Naive thymus-derived CD4-positive, alpha-beta T cell (primary cell): ENCODE measurements at regions not wholly inside any gene's neighbourhood (a gene's known extent, or its start where the extent isn't known, plus 50 kb on each side); places are given as distances from the start of the nearest gene placed in this dataset.

Source experiments
- ATAC-seq: fragments of 150-1000 bp; cut with Tn5 transposase; 2 replicates; pipeline ENCODE4 v1.10.0; 2021; ENCODE audit warnings: mild to moderate bottlenecking, moderate library complexity
- CTCF ChIA-PET: fragments of 350-600 bp; sonication (Branson Sonifier 250); formaldehyde crosslinking; loops from one replicate; lab custom pipeline; 2021; ENCODE audit warnings: antibody characterized with exemption; lab: Charles Lee
- POLR2A ChIA-PET: fragments of 350-600 bp; sonication (Branson Sonifier 250); formaldehyde crosslinking; loops from one replicate; lab custom pipeline; 2021; ENCODE audit warnings: antibody characterized with exemption, inconsistent platforms; lab: Charles Lee
- DNase-seq, 9 donors: peaks; one replicate each; pipeline versions ENCODE4 v3.0.0 to v3.0.0-alpha.2; 2020 to 2022; ENCODE audit warnings: mixed read lengths in 1 of 9
- H3K27ac ChIP-seq: one replicate; pipeline ENCODE4 v1.7.0; 2013; ENCODE audit warnings: mild to moderate bottlenecking, low read depth, low read length, moderate library complexity
- H3K27me3 ChIP-seq, 2 donors: one replicate each; pipeline ENCODE4 v1.7.0; 2013; ENCODE audit warnings: low read length in 2 of 2, mild to moderate bottlenecking in 2 of 2, moderate library complexity in 2 of 2; ENCODE audit not compliant: control insufficient read depth in 2 of 2, insufficient read depth in 2 of 2
- H3K36me3 ChIP-seq, 3 experiments: 1 replicate in 2 of 3; 2 replicates in 1 of 3; pipeline ENCODE4 v1.7.0; 2013; ENCODE audit warnings: low read length in 3 of 3, mild to moderate bottlenecking in 3 of 3, moderate library complexity in 1 of 3; ENCODE audit not compliant: insufficient read depth in 3 of 3, control insufficient read depth in 2 of 3
- H3K4me1 ChIP-seq, 2 donors: one replicate each; pipeline ENCODE4 v1.7.0; 2013; ENCODE audit warnings: low read length in 2 of 2, mild to moderate bottlenecking in 2 of 2, moderate library complexity in 1 of 2; ENCODE audit not compliant: control insufficient read depth in 2 of 2, insufficient read depth in 2 of 2
- H3K4me3 ChIP-seq: 2 replicates; pipeline ENCODE4 v1.7.0; 2013; ENCODE audit warnings: mild to moderate bottlenecking, low read length
- H3K9me3 ChIP-seq, 3 experiments: 1 replicate in 2 of 3; 2 replicates in 1 of 3; pipeline ENCODE4 v1.7.0; 2013; ENCODE audit warnings: low read length in 3 of 3; ENCODE audit not compliant: control insufficient read depth in 2 of 3
- H3K27ac Mint-ChIP-seq, 9 donors: one replicate each; pipeline ENCODE4 v1.8.0; 2020 to 2022; ENCODE audit warnings: mixed read lengths in 9 of 9, mild to moderate bottlenecking in 8 of 9, moderate library complexity in 5 of 9, inconsistent platforms in 2 of 9
- H3K27me3 Mint-ChIP-seq, 5 donors: one replicate each; pipeline ENCODE4 v1.8.0; 2021 to 2022; ENCODE audit warnings: mixed read lengths in 5 of 5, mild to moderate bottlenecking in 1 of 5
- H3K36me3 Mint-ChIP-seq, 5 donors: one replicate each; pipeline ENCODE4 v1.8.0; 2020 to 2022; ENCODE audit warnings: mixed read lengths in 5 of 5, mild to moderate bottlenecking in 3 of 5, inconsistent platforms in 1 of 5
- H3K4me1 Mint-ChIP-seq, 7 donors: one replicate each; pipeline ENCODE4 v1.8.0; 2020 to 2022; ENCODE audit warnings: mixed read lengths in 7 of 7, mild to moderate bottlenecking in 3 of 7, inconsistent platforms in 1 of 7
- H3K4me3 Mint-ChIP-seq, 10 donors: one replicate each; pipeline ENCODE4 v1.8.0; 2020 to 2022; ENCODE audit warnings: mild to moderate bottlenecking in 10 of 10, mixed read lengths in 10 of 10, moderate library complexity in 6 of 10, inconsistent platforms in 2 of 10
- H3K9me3 Mint-ChIP-seq, 11 donors: one replicate each; pipeline ENCODE4 v1.8.0; 2020 to 2022; ENCODE audit warnings: mixed read lengths in 11 of 11, mild to moderate bottlenecking in 4 of 11, inconsistent platforms in 1 of 11, moderate library complexity in 1 of 11
- intact Hi-C, 2 donors: fragments of 100-400 bp; cut with micrococcal nuclease; formaldehyde crosslinking; loops; one replicate each; pipeline ENCODE4 v1.15.1; 2023

DNA sequence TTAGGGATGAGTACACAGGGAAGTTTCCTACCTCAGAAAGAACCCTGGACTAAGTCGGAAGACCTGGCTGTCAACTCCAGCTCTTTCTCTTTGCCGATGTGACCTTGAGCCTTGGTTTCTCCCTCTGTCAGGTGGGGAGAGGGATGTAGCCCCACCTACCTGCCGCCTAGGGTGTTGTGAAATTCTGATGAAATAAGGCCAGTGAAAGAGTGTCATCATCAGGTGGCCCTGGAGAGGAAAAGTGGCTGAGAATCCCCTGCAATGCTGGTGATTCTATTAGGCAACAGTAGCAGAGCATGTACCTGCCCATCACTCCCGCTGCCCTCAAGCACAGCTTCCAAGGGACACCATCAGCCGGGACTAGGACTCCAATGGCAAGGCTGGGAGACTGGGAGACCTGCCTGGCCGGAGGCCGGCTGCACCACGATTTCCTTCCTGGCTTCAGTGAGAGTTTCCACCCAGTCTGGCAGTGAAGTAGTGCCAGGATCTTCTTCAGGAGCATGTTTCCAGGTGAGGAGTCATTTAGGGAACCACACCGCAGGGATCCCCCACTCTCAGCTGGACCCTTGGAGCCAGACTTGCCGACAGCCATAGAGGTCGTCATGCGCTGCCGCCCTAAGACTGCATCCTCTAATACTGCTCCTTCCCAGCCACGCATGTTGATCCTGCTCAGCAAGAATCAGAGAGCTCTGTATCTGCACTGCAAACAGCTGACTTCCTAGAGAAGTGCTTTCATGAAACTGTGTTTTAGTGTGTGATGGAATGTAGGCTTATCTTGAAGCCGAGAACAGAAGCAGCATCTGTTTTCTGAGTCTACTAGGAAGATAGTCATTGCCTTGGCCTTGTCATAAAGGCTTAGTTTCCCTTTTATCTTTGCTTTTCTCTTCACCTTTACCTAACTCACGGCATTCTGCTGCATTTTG is 88.0 kb upstream of the F3 start:
- Mint-ChIP-seq H3K4me3 (no peak overlapping the region), H3K36me3 (peaks cover 0 to 3% (median 0%) of the 10 kb centered on the region in 5 donors), H3K27ac (no peak overlapping the region), H3K9me3 (peaks cover 0 to 2% (median 0%) of the 10 kb centered on the region in 11 donors), H3K4me1 (no peaks in the 10 kb centered on the region), H3K27me3 (peaks cover 0 to 29% (median 19%) of the 10 kb centered on the region in 5 donors)
- ATAC-seq: no peak
- Histone ChIP-seq H3K4me3 (no peak overlapping the region), H3K36me3 (no peaks in the 10 kb centered on the region), H3K4me1 (no peaks in the 10 kb centered on the region), H3K27ac (no peak overlapping the region), H3K27me3 (no peaks in the 10 kb centered on the region), H3K9me3 (no peaks in the 10 kb centered on the region)
- ChIA-PET POLR2A (no interaction called here), CTCF (no interaction called here)
- DNase-seq: no peak
- intact Hi-C loops: no loop called here

DNA sequence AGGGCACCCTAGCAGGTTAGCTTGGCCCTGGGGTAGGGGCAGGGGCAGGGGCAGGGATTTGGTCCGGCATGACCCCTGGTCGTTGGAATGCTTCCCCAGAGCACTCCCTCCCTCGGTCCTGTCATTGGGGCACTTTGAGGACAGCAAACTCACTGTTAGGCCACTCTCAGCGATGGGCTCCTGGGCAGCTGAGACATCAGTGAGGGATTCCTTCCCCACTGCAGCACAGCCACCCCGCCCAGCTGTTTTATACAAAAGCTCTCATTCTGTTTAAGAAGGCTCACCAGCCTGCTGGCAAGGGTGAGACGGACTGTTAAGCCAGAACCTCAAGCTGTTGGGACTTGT is 86.9 kb upstream of the F3 start:
- Histone ChIP-seq H3K4me3 (no peak overlapping the region), H3K36me3 (no peaks in the 10 kb centered on the region), H3K27me3 (no peaks in the 10 kb centered on the region), H3K4me1 (no peaks in the 10 kb centered on the region), H3K9me3 (no peaks in the 10 kb centered on the region), H3K27ac (no peak overlapping the region)
- Mint-ChIP-seq H3K4me1 (no peaks in the 10 kb centered on the region), H3K27ac (no peak overlapping the region), H3K36me3 (peaks cover 0 to 3% (median 0%) of the 10 kb centered on the region in 5 donors), H3K27me3 (peaks cover 0 to 29% (median 16%) of the 10 kb centered on the region in 5 donors), H3K4me3 (no peak overlapping the region), H3K9me3 (peaks cover 0 to 2% (median 0%) of the 10 kb centered on the region in 11 donors)
- ATAC-seq (no peak), DNase-seq (no peak)
- ChIA-PET CTCF (no interaction called here), POLR2A (no interaction called here)
- intact Hi-C loops: no loop called here

DNA sequence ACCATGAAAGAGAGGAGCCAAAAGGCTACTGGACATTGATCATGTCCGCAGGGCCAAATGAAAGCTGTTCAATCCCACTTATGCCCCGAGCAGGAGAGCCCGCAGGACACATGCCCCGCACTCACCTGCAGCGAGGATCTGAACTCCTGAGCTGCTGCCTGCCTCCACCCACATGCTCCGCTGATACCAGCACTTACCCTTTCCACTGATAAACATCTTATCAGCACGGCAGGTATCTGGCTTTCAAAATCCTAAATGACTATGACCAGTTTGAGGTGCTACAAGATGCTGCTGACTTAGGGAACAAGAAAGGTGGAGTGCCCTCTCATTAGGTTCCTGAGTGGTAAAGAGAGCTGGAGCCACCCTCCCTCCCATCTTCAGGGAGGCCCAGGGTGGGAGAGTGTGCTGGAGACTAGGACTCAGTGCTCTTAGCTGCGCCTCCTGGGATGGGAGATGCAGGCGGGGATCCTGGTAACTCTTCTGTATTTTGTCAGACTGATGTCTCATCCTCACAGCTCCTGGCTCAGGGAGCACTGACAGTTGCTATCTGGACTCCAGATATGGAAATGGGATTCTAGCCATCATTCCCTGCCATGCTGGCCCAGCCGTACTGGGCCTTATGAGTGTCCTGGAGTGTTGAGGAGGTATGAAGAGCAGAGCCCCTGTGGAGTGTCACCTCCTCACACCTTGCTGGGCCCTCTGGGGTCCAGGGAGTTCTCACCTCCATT is 86.4 kb upstream of the F3 start:
- POLR2A ChIA-PET: no interaction called here
- CTCF ChIA-PET: no interaction called here

DNA sequence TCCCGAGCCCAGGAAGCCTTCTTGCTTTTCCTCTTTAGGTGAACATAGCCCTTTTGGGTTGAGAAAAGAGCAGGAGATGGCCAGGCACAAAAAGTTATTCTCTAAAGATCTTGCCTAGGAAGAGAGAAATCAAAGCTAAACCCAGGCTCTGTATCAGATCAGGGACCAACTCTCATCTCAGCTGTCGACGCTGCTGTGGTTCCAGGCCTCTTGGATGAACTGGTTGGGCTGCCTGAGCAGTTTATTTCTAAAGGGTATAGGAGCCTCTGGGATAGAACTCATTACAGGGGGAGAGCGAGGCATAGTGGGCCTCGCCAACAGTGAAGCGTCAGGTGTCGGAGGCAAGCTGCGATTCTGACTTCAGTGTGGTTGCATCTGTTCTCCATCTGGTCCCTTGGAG is 82.6 kb upstream of the F3 start:
- ChIA-PET CTCF (no interaction called here), POLR2A (no interaction called here)
- ATAC-seq (no peak), DNase-seq (no peak)
- Mint-ChIP-seq H3K4me3 (no peak overlapping the region), H3K4me1 (no peaks in the 10 kb centered on the region), H3K9me3 (peaks cover 0 to 3% (median 0%) of the 10 kb centered on the region in 11 donors), H3K27me3 (peaks cover 0 to 16% (median 3%) of the 10 kb centered on the region in 5 donors), H3K36me3 (no peaks in the 10 kb centered on the region), H3K27ac (no peak overlapping the region)
- intact Hi-C loops: no loop called here
- Histone ChIP-seq H3K36me3 (no peaks in the 10 kb centered on the region), H3K27ac (no peak overlapping the region), H3K4me1 (no peaks in the 10 kb centered on the region), H3K4me3 (no peak overlapping the region), H3K27me3 (no peaks in the 10 kb centered on the region), H3K9me3 (no peaks in the 10 kb centered on the region)

More for the DNA sequence above, 86.4 kb upstream of the F3 start:
- DNase-seq (no peak), ATAC-seq (no peak)
- Histone ChIP-seq H3K36me3 (no peaks in the 10 kb centered on the region), H3K4me3 (no peak overlapping the region), H3K27me3 (no peaks in the 10 kb centered on the region), H3K27ac (no peak overlapping the region), H3K9me3 (no peaks in the 10 kb centered on the region), H3K4me1 (no peaks in the 10 kb centered on the region)
- peaks cover 0 to 26% (median 13%) of the 10 kb centered on the region in 5 donors for H3K27me3 Mint-ChIP-seq
- intact Hi-C loops: no loop called here
- no peak overlapping the region for H3K4me3 Mint-ChIP-seq
- H3K27ac Mint-ChIP-seq: no peak overlapping the region
- peaks cover 0 to 1% (median 0%) of the 10 kb centered on the region in 11 donors for H3K9me3 Mint-ChIP-seq
- H3K4me1 Mint-ChIP-seq: no peaks in the 10 kb centered on the region
- peaks cover 0 to 1% (median 0%) of the 10 kb centered on the region in 5 donors for H3K36me3 Mint-ChIP-seq

DNA sequence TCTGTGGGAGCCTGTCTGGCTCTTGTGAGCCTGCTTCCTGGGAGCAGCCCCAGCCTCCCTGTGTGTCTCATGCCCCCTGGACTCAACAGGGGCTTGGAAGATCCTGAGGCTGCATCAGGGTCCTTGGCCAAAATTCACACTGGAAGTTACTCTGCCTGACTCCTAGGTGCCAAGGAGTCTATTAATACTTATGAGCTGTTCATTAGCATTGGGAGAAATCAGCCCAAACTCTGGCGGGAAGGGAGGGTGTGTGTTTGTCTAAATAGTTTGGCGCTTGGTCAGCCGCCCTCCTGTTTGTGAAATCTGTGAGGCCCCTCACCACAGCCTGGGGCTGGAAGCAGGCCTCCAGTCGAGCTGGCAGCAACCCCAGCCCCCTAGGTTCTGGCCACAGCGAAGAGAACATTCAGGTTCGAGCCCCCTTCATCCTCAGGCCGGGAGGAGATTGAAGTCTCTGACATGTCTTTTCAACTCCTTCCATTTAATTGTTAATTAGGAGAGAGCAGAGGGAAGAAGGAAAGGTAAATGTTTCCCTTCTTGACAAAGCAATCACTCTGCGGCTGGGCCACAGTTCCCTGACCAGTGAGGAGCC is 82.1 kb upstream of the F3 start:
- CTCF ChIA-PET: no interaction called here
- DNase-seq: no peak
- H3K27ac ChIP-seq: no peak overlapping the region
- ATAC-seq: no peak
- no peaks in the 10 kb centered on the region for H3K4me1 ChIP-seq
- intact Hi-C loops: no loop called here
- Mint-ChIP-seq H3K36me3 (no peaks in the 10 kb centered on the region), H3K4me3 (no peak overlapping the region), H3K27ac (no peak overlapping the region), H3K4me1 (no peaks in the 10 kb centered on the region), H3K9me3 (peaks cover 0 to 8% (median 2%) of the 10 kb centered on the region in 11 donors), H3K27me3 (peaks cover 0 to 11% (median 3%) of the 10 kb centered on the region in 5 donors)
- H3K4me3 ChIP-seq: no peak overlapping the region
- H3K27me3 ChIP-seq: no peaks in the 10 kb centered on the region
- POLR2A ChIA-PET: no interaction called here
- no peaks in the 10 kb centered on the region for H3K9me3 ChIP-seq
- H3K36me3 ChIP-seq: no peaks in the 10 kb centered on the region

DNA sequence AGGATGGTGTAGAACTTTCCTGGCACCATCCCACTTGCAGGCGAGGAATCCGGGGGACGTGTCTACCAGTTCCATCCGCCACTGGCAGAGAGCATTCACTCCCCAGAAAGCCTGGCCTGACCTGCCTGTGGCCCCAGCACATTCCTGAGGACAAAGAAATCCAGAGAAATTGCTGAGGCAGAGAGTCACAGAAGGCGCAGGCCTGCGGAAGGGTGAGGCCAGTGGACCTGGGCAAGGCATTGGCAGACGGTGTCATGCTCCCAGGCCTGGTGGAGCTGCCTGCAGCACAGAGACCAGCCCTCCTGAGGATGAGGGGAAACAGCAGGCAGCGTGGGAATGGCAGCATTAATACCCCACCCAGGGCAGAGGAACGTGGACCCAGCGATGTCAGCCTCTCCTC is 81.2 kb upstream of the F3 start:
- Mint-ChIP-seq H3K4me1 (no peaks in the 10 kb centered on the region), H3K9me3 (peaks cover 0 to 17% (median 7%) of the 10 kb centered on the region in 11 donors), H3K27me3 (peaks cover 0 to 18% (median 3%) of the 10 kb centered on the region in 5 donors), H3K27ac (no peak overlapping the region), H3K4me3 (no peak overlapping the region), H3K36me3 (no peaks in the 10 kb centered on the region)
- intact Hi-C loops: no loop called here
- ATAC-seq: no peak
- Histone ChIP-seq H3K4me3 (no peak overlapping the region), H3K9me3 (no peaks in the 10 kb centered on the region), H3K36me3 (no peaks in the 10 kb centered on the region), H3K27ac (no peak overlapping the region), H3K4me1 (no peaks in the 10 kb centered on the region), H3K27me3 (no peaks in the 10 kb centered on the region)
- POLR2A ChIA-PET: no interaction called here
- no peak for DNase-seq
- CTCF ChIA-PET: no interaction called here
